ENCODE measurements at regions not wholly inside any gene's neighbourhood (a gene's known extent, or its start where the extent isn't known, plus 50 kb on each side); places are given as distances from the start of the nearest gene placed in this dataset.

DNA sequence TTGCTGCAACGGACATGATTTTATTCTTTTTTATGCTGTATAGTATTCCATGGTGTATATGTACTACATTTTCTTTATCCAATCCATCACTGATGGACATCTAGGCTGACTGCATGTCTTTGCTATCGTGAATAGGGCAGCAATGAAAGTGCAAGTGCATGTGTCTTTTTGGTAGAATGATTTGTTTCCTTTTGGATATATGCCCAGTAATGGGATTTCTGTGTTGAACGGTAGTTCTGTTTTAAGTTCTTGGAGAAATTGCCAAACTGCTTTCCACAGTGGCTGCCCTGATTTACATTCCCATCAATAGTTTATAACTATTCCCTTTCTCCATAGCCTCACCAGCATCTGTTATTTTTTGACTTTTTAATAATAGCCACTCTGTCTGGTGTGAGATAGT is 99.7 kb upstream of the CRIM1 start (continued):
- TF ChIP-seq, protein P1, sequence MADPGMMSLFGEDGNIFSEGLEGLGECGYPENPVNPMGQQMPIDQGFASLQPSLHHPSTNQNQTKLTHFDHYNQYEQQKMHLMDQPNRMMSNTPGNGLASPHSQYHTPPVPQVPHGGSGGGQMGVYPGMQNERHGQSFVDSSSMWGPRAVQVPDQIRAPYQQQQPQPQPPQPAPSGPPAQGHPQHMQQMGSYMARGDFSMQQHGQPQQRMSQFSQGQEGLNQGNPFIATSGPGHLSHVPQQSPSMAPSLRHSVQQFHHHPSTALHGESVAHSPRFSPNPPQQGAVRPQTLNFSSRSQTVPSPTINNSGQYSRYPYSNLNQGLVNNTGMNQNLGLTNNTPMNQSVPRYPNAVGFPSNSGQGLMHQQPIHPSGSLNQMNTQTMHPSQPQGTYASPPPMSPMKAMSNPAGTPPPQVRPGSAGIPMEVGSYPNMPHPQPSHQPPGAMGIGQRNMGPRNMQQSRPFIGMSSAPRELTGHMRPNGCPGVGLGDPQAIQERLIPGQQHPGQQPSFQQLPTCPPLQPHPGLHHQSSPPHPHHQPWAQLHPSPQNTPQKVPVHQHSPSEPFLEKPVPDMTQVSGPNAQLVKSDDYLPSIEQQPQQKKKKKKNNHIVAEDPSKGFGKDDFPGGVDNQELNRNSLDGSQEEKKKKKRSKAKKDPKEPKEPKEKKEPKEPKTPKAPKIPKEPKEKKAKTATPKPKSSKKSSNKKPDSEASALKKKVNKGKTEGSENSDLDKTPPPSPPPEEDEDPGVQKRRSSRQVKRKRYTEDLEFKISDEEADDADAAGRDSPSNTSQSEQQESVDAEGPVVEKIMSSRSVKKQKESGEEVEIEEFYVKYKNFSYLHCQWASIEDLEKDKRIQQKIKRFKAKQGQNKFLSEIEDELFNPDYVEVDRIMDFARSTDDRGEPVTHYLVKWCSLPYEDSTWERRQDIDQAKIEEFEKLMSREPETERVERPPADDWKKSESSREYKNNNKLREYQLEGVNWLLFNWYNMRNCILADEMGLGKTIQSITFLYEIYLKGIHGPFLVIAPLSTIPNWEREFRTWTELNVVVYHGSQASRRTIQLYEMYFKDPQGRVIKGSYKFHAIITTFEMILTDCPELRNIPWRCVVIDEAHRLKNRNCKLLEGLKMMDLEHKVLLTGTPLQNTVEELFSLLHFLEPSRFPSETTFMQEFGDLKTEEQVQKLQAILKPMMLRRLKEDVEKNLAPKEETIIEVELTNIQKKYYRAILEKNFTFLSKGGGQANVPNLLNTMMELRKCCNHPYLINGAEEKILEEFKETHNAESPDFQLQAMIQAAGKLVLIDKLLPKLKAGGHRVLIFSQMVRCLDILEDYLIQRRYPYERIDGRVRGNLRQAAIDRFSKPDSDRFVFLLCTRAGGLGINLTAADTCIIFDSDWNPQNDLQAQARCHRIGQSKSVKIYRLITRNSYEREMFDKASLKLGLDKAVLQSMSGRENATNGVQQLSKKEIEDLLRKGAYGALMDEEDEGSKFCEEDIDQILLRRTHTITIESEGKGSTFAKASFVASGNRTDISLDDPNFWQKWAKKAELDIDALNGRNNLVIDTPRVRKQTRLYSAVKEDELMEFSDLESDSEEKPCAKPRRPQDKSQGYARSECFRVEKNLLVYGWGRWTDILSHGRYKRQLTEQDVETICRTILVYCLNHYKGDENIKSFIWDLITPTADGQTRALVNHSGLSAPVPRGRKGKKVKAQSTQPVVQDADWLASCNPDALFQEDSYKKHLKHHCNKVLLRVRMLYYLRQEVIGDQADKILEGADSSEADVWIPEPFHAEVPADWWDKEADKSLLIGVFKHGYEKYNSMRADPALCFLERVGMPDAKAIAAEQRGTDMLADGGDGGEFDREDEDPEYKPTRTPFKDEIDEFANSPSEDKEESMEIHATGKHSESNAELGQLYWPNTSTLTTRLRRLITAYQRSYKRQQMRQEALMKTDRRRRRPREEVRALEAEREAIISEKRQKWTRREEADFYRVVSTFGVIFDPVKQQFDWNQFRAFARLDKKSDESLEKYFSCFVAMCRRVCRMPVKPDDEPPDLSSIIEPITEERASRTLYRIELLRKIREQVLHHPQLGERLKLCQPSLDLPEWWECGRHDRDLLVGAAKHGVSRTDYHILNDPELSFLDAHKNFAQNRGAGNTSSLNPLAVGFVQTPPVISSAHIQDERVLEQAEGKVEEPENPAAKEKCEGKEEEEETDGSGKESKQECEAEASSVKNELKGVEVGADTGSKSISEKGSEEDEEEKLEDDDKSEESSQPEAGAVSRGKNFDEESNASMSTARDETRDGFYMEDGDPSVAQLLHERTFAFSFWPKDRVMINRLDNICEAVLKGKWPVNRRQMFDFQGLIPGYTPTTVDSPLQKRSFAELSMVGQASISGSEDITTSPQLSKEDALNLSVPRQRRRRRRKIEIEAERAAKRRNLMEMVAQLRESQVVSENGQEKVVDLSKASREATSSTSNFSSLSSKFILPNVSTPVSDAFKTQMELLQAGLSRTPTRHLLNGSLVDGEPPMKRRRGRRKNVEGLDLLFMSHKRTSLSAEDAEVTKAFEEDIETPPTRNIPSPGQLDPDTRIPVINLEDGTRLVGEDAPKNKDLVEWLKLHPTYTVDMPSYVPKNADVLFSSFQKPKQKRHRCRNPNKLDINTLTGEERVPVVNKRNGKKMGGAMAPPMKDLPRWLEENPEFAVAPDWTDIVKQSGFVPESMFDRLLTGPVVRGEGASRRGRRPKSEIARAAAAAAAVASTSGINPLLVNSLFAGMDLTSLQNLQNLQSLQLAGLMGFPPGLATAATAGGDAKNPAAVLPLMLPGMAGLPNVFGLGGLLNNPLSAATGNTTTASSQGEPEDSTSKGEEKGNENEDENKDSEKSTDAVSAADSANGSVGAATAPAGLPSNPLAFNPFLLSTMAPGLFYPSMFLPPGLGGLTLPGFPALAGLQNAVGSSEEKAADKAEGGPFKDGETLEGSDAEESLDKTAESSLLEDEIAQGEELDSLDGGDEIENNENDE (IDR thresholded peaks at IDR 0.05; ENCODE audit: insufficient replicate concordance, low read length) = no peak
- TF ChIP-seq TAF1 (IDR thresholded peaks at IDR 0.05; ENCODE audit: low read depth, low read length) (no peak), GABPA (IDR thresholded peaks at IDR 0.05; ENCODE audit: borderline replicate concordance, insufficient read depth, low read length) (no peak), SP2 (IDR thresholded peaks at IDR 0.05; ENCODE audit: low read length) (no peak), EGR1 (IDR thresholded peaks at IDR 0.05; ENCODE audit: borderline replicate concordance, low read depth, low read length) (no peak), YY1 (IDR thresholded peaks at IDR 0.05; ENCODE audit: low read depth, low read length) (no peak), SIN3A (conservative IDR thresholded peaks at IDR 0.05 in 1 of 2, IDR thresholded peaks at IDR 0.05 in 1 of 2; ENCODE audit: low read depth in 1 of 2, low read length in 2 of 2) (no peak), KDM1A (IDR thresholded peaks at IDR 0.05; ENCODE audit: borderline replicate concordance, low read length) (no peak), PHF8 (conservative IDR thresholded peaks at IDR 0.05; ENCODE audit: low read depth, low read length) (no peak)
- TF ChIP-seq, protein P2, sequence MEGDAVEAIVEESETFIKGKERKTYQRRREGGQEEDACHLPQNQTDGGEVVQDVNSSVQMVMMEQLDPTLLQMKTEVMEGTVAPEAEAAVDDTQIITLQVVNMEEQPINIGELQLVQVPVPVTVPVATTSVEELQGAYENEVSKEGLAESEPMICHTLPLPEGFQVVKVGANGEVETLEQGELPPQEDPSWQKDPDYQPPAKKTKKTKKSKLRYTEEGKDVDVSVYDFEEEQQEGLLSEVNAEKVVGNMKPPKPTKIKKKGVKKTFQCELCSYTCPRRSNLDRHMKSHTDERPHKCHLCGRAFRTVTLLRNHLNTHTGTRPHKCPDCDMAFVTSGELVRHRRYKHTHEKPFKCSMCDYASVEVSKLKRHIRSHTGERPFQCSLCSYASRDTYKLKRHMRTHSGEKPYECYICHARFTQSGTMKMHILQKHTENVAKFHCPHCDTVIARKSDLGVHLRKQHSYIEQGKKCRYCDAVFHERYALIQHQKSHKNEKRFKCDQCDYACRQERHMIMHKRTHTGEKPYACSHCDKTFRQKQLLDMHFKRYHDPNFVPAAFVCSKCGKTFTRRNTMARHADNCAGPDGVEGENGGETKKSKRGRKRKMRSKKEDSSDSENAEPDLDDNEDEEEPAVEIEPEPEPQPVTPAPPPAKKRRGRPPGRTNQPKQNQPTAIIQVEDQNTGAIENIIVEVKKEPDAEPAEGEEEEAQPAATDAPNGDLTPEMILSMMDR (IDR thresholded peaks at IDR 0.05; ENCODE audit: control extremely low read depth in 1 of 3, insufficient read depth in 1 of 3, low read depth in 1 of 3, low read length in 3 of 3) = no peak

All from H1 (cell line).